Astrocyte (in vitro differentiated cells and primary cell): ENCODE measurements at regions not wholly inside any gene's neighbourhood (a gene's known extent, or its start where the extent isn't known, plus 50 kb on each side); places are given as distances from the start of the nearest gene placed in this dataset.

Experiments used
- EZH2 ChIP-seq: IDR thresholded peaks from 2 replicates; pipeline ENCODE4 v1.6.1; 2012; ENCODE audit warnings: mild to moderate bottlenecking, low read length, inconsistent platforms; ENCODE audit not compliant: insufficient read depth
- TF ChIP-seq, protein P1 (sequence below): IDR thresholded peaks from 2 replicates; pipeline ENCODE4 v1.5.1; 2011; ENCODE audit warnings: low read depth, mild to moderate bottlenecking, inconsistent platforms, low read length, moderate library complexity; ENCODE audit not compliant: insufficient read depth

- TF ChIP-seq, protein P1, sequence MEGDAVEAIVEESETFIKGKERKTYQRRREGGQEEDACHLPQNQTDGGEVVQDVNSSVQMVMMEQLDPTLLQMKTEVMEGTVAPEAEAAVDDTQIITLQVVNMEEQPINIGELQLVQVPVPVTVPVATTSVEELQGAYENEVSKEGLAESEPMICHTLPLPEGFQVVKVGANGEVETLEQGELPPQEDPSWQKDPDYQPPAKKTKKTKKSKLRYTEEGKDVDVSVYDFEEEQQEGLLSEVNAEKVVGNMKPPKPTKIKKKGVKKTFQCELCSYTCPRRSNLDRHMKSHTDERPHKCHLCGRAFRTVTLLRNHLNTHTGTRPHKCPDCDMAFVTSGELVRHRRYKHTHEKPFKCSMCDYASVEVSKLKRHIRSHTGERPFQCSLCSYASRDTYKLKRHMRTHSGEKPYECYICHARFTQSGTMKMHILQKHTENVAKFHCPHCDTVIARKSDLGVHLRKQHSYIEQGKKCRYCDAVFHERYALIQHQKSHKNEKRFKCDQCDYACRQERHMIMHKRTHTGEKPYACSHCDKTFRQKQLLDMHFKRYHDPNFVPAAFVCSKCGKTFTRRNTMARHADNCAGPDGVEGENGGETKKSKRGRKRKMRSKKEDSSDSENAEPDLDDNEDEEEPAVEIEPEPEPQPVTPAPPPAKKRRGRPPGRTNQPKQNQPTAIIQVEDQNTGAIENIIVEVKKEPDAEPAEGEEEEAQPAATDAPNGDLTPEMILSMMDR, result no peak
- no peak for TF ChIP-seq EZH2
These were observed 141.3 kb downstream of the YTHDC2 start for GRCh38 chr5:113654828-113655227.
